H9 (cell line): ENCODE measurements at regions not wholly inside any gene's neighbourhood (a gene's known extent, or its start where the extent isn't known, plus 50 kb on each side); places are given as distances from the start of the nearest gene placed in this dataset.

Experiments
- DNase-seq: peaks from one replicate; pipeline ENCODE4 v3.0.0-alpha.2; 2017
- H2AFZ ChIP-seq: one replicate; pipeline ENCODE4 v1.6.1; 2013; ENCODE audit warnings: mild to moderate bottlenecking, low read length, control low read depth, moderate library complexity
- H2AK5ac ChIP-seq: 2 replicates; pipeline ENCODE4 v1.6.1; 2013; ENCODE audit warnings: low read length, control low read depth, mixed read lengths; ENCODE audit not compliant: insufficient read length
- H2BK120ac ChIP-seq: one replicate; pipeline ENCODE4 v1.6.1; 2013; ENCODE audit warnings: low read depth, mild to moderate bottlenecking, low read length, control low read depth, inconsistent platforms; ENCODE audit not compliant: poor library complexity, severe bottlenecking
- H2BK12ac ChIP-seq: 2 replicates; pipeline ENCODE4 v1.6.1; 2013; ENCODE audit warnings: low read length, control low read depth, mixed read lengths, low read depth; ENCODE audit not compliant: insufficient read length
- H2BK15ac ChIP-seq: 2 replicates; pipeline ENCODE4 v1.6.1; 2013; ENCODE audit warnings: low read depth, low read length, control low read depth
- H2BK20ac ChIP-seq: one replicate; pipeline ENCODE4 v1.6.1; 2013; ENCODE audit warnings: low read depth, mild to moderate bottlenecking, low read length, control low read depth, inconsistent platforms; ENCODE audit not compliant: poor library complexity, severe bottlenecking
- H2BK5ac ChIP-seq: 2 replicates; pipeline ENCODE4 v1.6.1; 2013; ENCODE audit warnings: low read length, control low read depth, mixed read lengths; ENCODE audit not compliant: insufficient read length
- H3K14ac ChIP-seq: 2 replicates; pipeline ENCODE4 v1.6.1; 2013; ENCODE audit warnings: low read length, control low read depth; ENCODE audit not compliant: insufficient read depth
- H3K18ac ChIP-seq: 2 replicates; pipeline ENCODE4 v1.6.1; 2013; ENCODE audit warnings: low read depth, mild to moderate bottlenecking, mixed read lengths, low read length, control low read depth; ENCODE audit not compliant: insufficient read length
- H3K23ac ChIP-seq: 2 replicates; pipeline ENCODE4 v1.6.1; 2013; ENCODE audit warnings: low read length, control low read depth, mixed read lengths, low read depth; ENCODE audit not compliant: insufficient read length
- H3K23me2 ChIP-seq: 2 replicates; pipeline ENCODE4 v1.6.1; 2013; ENCODE audit warnings: low read depth, mild to moderate bottlenecking, mixed read lengths, low read length, control low read depth; ENCODE audit not compliant: insufficient read length, poor library complexity, severe bottlenecking
- H3K27ac ChIP-seq: 2 replicates; pipeline ENCODE4 v1.5.1; 2013; ENCODE audit warnings: low read length, control low read depth, mixed read lengths, low read depth; ENCODE audit not compliant: insufficient read length
- H3K27me3 ChIP-seq: 2 replicates; pipeline ENCODE4 v1.6.1; 2013; ENCODE audit warnings: low read length, control low read depth, inconsistent platforms; ENCODE audit not compliant: insufficient read depth
- H3K4ac ChIP-seq: 2 replicates; pipeline ENCODE4 v1.6.1; 2013; ENCODE audit warnings: low read depth, mild to moderate bottlenecking, control low read depth, inconsistent platforms, low read length, moderate library complexity
- H3K4me1 ChIP-seq: 2 replicates; pipeline ENCODE4 v1.6.1; 2013; ENCODE audit warnings: low read length, control low read depth, inconsistent platforms; ENCODE audit not compliant: insufficient read depth
- H3K4me2 ChIP-seq: 2 replicates; pipeline ENCODE4 v1.6.1; 2013; ENCODE audit warnings: low read length, control low read depth, mixed read lengths; ENCODE audit not compliant: insufficient read length, insufficient read depth
- H3K56ac ChIP-seq: 2 replicates; pipeline ENCODE4 v1.6.1; 2013; ENCODE audit warnings: low read depth, mild to moderate bottlenecking, mixed read lengths, low read length, control low read depth; ENCODE audit not compliant: insufficient read length
- H3K79me1 ChIP-seq: 2 replicates; pipeline ENCODE4 v1.6.1; 2013; ENCODE audit warnings: low read depth, mild to moderate bottlenecking, moderate library complexity, low read length, control low read depth, inconsistent platforms; ENCODE audit not compliant: insufficient read depth, poor library complexity, severe bottlenecking
- H3K79me2 ChIP-seq: 2 replicates; pipeline ENCODE4 v1.6.1; 2013; ENCODE audit warnings: low read length, control low read depth, inconsistent platforms; ENCODE audit not compliant: insufficient read depth
- H3K9ac ChIP-seq: 2 replicates; pipeline ENCODE4 v1.6.1; 2013; ENCODE audit warnings: low read length, control low read depth, mixed read lengths; ENCODE audit not compliant: insufficient read length; ENCODE audit errors: extremely low read depth
- H3K9me3 ChIP-seq: one replicate; pipeline ENCODE4 v1.6.1; 2013; ENCODE audit warnings: low read depth, low read length, inconsistent platforms; ENCODE audit not compliant: control insufficient read depth
- H3T11ph ChIP-seq: one replicate; pipeline ENCODE4 v1.6.1; 2013; ENCODE audit warnings: mild to moderate bottlenecking, low read length, control low read depth, inconsistent platforms
- H4K20me1 ChIP-seq: one replicate; pipeline ENCODE4 v1.6.1; 2013; ENCODE audit not compliant: control insufficient read depth, insufficient read length, insufficient read depth
- H4K5ac ChIP-seq: 2 replicates; pipeline ENCODE4 v1.6.1; 2013; ENCODE audit warnings: low read depth, mild to moderate bottlenecking, mixed read lengths, low read length, control low read depth; ENCODE audit not compliant: insufficient read length
- H4K8ac ChIP-seq: replicated peaks from 2 replicates; pipeline ENCODE4 v1.6.1; 2013; ENCODE audit warnings: low read length, control low read depth, mixed read lengths, low read depth; ENCODE audit not compliant: insufficient read length
- H4K91ac ChIP-seq: 2 replicates; pipeline ENCODE4 v1.6.1; 2013; ENCODE audit warnings: low read depth, mild to moderate bottlenecking, moderate library complexity, mixed read lengths, low read length, control low read depth; ENCODE audit not compliant: insufficient read length
- H3K27ac Mint-ChIP-seq, 3 experiments: 2 replicates in 2 of 3; 3 replicates in 1 of 3; pipeline ENCODE4 v1.8.0; 2020 to 2021; ENCODE audit warnings: mixed read lengths in 3 of 3, mild to moderate bottlenecking in 1 of 3, moderate library complexity in 1 of 3
- H3K27me3 Mint-ChIP-seq: 2 replicates; pipeline ENCODE4 v1.8.0; 2021; ENCODE audit warnings: low read depth, mild to moderate bottlenecking, moderate library complexity, mixed read lengths
- H3K36me3 Mint-ChIP-seq, 3 experiments: 2 replicates in 2 of 3; 3 replicates in 1 of 3; pipeline ENCODE4 v1.8.0; 2020 to 2021; ENCODE audit warnings: low read depth in 3 of 3, mixed read lengths in 3 of 3; ENCODE audit not compliant: insufficient read depth in 1 of 3
- H3K4me1 Mint-ChIP-seq, 2 experiments: 2 replicates each; pipeline ENCODE4 v1.8.0; 2020; ENCODE audit warnings: mixed read lengths in 2 of 2
- H3K4me3 Mint-ChIP-seq, 2 experiments: 2 replicates in 1 of 2; 3 replicates in 1 of 2; pipeline ENCODE4 v1.8.0; 2020 to 2021; ENCODE audit warnings: mild to moderate bottlenecking in 2 of 2, mixed read lengths in 2 of 2, moderate library complexity in 1 of 2
- H3K9me3 Mint-ChIP-seq, 2 experiments: 2 replicates in 1 of 2; 3 replicates in 1 of 2; pipeline ENCODE4 v1.8.0; 2020; ENCODE audit warnings: mild to moderate bottlenecking in 2 of 2, mixed read lengths in 2 of 2, moderate library complexity in 1 of 2
- CTCF ChIP-seq: fragments of 200-600 bp; sonication (generic); conservative IDR thresholded peaks from 3 replicates; pipeline ENCODE4 v1.8.0; 2021; ENCODE audit warnings: antibody characterized with exemption, mild to moderate bottlenecking
- WGBS: extraction: QIAGEN DNeasy Blood & Tissue Kit; methylation state at CpG from one replicate; pipeline ENCODE4 v1.1.7; 2013; ENCODE audit warnings: missing lambda C conversion rate, low lambda C conversion rate, mixed read lengths; ENCODE audit not compliant: insufficient read length; ENCODE audit errors: extremely low coverage; 5-methylcytosine and 5-hydroxymethylcytosine counted together

DNA sequence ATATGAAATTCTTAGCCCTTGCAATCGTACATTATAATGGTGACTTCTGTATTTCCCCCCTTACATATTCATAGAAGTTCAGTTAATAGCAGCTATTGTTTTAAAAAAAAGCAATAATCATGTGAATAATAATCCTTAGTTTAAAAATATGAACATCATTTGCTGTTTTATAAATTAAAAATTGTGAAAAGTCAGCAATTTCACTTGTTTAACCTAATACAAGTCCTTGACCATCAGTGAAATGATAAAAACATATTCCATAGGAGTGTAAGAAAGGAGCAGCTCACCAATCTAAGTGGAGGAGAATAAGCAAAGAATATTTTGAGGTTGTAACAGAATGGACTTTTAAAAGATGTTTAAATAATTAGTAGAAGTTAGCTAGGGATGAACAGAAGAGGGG, 650.2 kb downstream of the SUCLG1 start:
- H2BK12ac ChIP-seq: no peak overlapping the region
- H3K4me1 ChIP-seq: no peaks in the 10 kb centered on the region
- no peaks in the 10 kb centered on the region for H3K27me3 ChIP-seq
- no peak for TF ChIP-seq CTCF
- H2BK20ac ChIP-seq: no peak overlapping the region
- Mint-ChIP-seq H3K27ac (no peak overlapping the region), H3K27me3 (no peaks in the 10 kb centered on the region), H3K9me3 (no peaks in the 10 kb centered on the region; a peak in 1 of 5 replicates), H3K36me3 (peaks cover 0 to 2% (median 0%) of the 10 kb centered on the region in 3 experiments; a peak in 2 of 7 replicates), H3K4me3 (no peak overlapping the region), H3K4me1 (peaks cover 4 to 5% of the 10 kb centered on the region in 2 experiments; a peak in 3 of 4 replicates)
- no peak overlapping the region for H3T11ph ChIP-seq
- no peak overlapping the region for H2AFZ ChIP-seq
- no peaks in the 10 kb centered on the region for H3K23me2 ChIP-seq
- no peak overlapping the region for H2BK15ac ChIP-seq
- no peak overlapping the region for H2BK5ac ChIP-seq
- no peak overlapping the region for H3K18ac ChIP-seq
- H3K9ac ChIP-seq: no peak overlapping the region
- no peak overlapping the region for H4K8ac ChIP-seq
- H4K5ac ChIP-seq: no peak overlapping the region
- no peaks in the 10 kb centered on the region for H3K9me3 ChIP-seq
- H3K79me1 ChIP-seq: no peaks in the 10 kb centered on the region
- no peak overlapping the region for H2AK5ac ChIP-seq
- no peak overlapping the region for H3K14ac ChIP-seq
- no peak overlapping the region for H4K91ac ChIP-seq
- H3K27ac ChIP-seq: no peak overlapping the region
- H3K56ac ChIP-seq: no peak overlapping the region
- no peak overlapping the region for H2BK120ac ChIP-seq
- no peak overlapping the region for H3K23ac ChIP-seq
- no peaks in the 10 kb centered on the region for H4K20me1 ChIP-seq
- no peak for DNase-seq
- no peaks in the 10 kb centered on the region for H3K79me2 ChIP-seq
- no peak overlapping the region for H3K4me2 ChIP-seq
- no peak overlapping the region for H3K4ac ChIP-seq
- no CpG with 5 or more reads among the region's 1 CpG for WGBS
